HG02884 (cell line): ENCODE measurements at regions not wholly inside any gene's neighbourhood (a gene's known extent, or its start where the extent isn't known, plus 50 kb on each side); places are given as distances from the start of the nearest gene placed in this dataset.

Experiments
- ATAC-seq: cut with Tn5 transposase; IDR thresholded peaks from one replicate; pipeline ENCODE4 v1.9.1; 2021; ENCODE audit warnings: mild to moderate bottlenecking, moderate library complexity; ENCODE audit not compliant: unreplicated experiment

DNA sequence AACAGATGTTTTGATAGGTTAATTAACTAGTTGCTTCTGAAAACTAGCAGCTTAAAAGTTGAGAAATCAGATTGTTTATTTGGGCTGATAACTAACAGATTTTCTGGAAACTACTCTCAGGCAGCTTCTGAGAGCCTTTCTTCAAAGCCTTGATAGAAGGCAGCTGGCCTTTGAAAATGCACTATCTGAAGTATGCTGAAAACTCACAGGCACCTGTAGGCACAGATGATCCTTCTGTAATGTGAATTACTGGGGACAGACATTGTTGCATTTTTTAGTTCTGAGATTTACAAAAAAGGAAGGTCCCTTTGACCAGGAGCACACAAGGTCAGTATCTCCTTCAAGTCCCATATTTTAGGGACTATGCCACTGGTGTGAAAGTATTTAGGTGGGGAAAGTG, 460.8 kb upstream of the CNTN5 start:
- no peak for ATAC-seq

DNA sequence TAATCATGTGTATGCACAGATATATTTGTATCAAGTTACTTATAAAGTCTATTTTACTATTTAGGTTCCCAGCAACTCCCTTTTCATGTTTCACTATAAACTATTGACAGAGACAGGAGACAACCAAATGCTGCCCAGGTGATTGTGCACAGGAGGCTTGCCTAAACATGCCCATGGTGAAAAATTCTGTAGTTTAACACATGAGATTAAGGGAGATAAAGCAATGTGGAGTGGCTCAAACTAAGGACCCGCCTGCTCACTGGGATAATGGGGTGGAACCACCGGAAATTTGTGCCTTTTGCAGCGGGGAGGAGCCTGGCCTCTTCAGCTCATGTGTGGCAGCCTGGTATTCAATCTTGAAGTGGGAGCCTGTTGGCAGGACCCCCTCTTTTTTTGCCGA, 459.5 kb upstream of the CNTN5 start:
- ATAC-seq, result no peak

DNA sequence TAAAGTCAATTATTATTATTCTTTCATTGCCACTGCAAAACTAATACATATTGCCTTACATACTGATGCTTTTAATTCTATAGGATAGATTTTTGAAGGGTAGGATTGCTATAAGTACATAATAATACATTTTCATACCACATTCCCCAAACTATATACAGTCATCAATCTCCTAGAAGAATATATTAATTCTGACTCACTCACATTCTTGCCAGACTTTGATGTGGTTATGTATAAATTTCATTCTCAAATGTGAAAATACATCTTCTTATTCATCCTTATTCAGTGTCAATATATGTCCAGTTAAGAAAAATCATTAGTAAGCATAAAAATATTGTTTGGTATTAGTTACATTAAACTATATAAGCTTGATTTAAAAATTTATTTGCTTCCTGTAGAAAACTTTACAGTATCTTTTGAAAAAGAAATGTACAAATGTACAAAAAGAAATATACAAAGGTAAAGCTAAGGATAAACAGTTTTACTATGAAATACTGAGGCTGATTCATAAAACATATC, 458.8 kb upstream of the CNTN5 start:
- no peak for ATAC-seq

DNA sequence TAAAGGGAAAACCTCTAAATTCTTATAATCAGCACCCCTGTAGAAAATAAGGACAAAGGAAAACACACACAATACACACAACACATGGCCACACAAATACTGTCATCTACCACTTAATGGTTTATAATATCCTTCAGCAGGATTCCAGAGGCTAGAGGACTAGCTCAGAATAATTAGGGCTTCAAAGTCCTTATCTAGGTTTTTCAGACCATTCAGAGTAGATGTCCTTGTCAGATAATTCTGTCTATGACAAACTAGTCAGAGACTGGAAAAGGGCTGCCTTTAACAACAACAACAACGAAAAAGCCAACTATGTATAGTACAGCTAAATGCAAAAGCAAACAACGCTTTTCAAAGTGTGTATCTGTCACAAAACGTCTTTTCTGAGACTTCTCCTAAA, 456.5 kb upstream of the CNTN5 start:
- ATAC-seq, result no peak

DNA sequence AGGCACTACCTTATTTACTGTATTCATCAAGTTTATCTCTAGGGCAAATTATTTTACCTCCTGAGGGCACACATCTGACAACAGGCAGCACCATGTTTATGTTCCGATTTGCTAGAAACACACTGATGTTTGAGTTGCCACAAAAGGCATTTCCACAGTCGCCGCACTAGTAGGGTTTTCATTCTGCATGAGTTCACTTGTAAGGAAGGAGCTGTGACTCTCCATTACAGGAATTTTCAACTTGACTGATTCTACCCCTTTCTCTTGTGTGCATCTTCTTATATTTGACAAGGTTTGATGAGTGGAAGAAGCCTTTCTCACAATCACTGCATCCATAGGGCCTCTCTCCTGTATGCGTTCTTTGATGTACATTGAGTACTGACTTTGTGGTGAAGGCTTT, 455.9 kb upstream of the CNTN5 start:
- no peak for ATAC-seq

DNA sequence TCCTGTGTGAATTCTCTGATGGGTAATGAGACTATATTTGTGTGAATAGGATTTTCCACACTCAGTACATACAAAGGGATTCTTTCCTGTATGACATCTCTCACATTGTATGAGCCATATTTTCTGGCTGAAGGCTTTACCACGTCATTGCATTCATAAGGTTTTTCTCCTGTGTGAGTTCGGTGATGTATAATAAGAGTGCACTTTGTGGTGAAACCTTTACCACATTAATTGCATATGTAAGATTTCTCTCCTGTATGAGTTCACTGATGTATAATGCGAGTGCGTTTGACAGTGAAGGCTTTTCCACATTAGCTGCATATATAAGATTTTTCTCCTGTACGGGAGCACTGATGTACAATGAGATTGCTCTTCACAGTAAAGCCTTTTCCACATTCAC, 455.4 kb upstream of the CNTN5 start:
- ATAC-seq, result no peak

DNA sequence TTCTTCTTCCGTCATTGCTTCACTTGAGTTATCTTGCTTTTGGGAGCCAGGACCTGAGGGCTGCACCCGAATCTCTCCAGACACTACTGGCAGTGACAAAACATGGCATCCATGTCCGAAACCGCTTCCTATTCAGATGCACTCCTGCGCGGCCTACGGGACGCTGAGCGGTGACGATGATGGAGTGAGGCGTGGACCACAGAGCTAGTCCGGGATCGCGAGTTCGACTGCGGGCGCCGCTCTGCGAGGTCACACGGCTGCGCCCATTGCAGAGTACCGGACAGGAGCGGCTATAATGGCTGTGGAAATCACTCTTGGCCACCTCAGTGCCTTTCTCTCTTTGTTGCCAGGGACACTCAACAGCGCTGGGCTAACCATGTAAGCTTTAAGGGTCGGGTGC, 453.8 kb upstream of the CNTN5 start:
- no peak for ATAC-seq

DNA sequence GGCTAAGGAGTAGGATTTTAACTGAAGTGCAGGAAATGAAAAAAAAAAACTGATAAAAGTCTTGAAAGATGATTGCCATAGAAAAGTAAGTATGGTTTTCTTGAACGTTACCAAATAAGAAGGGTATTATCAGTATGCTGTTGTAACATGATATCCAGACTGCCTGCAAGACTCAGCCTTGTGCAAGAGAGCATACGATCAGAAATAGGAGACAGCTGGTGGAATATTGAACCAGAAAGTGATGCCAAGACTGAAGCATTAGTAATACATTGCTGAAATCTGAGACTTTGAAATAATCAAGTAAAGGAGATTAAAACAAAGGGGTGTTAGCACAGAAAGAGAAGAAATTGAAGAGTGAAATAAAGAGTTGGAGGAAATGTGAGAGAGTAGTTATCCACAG, 452.7 kb upstream of the CNTN5 start:
- no peak for ATAC-seq

DNA sequence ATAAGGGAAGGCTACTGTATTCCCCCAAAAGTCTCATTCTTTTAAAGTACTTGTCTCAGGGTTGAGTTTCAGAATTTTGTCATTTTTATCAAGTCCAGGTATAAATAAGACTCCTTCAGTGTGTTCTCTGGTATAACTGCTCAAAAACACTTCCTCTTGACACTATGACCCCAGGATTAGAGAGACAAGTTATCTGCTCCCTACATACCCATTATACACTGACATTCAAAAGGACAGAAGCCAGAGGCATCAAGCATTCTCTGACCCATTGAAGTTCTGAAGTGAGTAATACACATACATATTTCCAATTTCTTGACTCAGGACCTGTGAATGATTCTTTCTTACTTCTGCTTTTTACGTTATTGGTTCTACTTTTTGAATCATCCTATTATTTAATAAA, 447.8 kb upstream of the CNTN5 start:
- ATAC-seq, result no peak

DNA sequence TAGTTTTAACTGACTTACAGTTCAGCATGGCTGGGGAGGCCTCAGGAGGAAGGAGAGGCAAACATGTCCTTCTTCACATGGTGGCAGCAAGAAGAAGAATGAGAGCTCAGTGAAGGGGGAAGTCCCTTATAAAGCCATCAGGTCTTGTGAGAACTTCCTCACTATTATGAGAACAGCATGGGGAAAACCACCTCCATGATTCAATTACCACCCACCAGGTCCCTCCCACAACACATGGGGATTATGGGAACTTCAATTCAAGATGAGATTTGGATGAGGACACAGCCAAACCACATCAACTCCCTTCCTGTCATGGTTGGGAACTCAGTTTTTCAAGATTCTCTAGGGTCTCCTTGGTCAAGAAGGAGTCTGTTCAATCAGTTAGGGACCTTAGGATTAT, 432.9 kb upstream of the CNTN5 start:
- no peak for ATAC-seq

DNA sequence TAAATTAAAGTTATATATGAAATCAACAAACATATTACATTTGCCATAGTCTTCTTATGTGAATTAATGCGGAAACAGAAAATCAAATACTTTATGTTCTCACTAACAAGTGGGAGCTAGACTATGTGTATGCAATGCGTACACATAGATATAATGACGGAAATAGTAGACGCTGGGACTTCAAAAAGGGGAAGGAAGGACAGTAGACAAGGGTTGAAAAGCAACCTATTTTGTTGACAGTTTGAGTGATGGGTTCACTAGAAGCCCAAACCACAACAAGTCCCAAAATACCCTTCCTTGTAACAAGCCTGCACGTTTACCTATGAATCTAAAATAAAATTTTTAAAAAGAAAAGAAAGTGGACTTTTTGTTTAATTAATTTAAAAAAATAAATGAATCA, 430.8 kb upstream of the CNTN5 start:
- ATAC-seq, result no peak

DNA sequence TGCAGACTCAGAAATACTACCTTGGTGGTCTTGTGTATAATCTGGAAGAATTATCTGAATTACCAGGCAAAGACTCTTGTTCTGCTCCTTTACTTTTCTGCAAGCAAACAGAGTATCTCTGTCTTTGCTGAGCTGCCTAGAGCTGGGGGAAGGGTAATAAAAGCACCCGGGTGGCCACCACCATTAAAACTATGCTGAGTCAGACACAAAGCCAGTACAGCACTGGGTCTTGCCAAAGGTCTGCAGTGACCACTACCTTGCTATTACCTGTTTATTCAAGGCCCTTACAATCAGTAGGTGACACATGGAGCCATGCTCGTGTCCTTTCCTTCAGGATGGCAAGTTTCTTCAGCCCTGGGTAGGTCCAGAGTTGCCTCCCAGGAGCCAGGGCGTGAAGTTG, 420.6 kb upstream of the CNTN5 start:
- no peak for ATAC-seq

DNA sequence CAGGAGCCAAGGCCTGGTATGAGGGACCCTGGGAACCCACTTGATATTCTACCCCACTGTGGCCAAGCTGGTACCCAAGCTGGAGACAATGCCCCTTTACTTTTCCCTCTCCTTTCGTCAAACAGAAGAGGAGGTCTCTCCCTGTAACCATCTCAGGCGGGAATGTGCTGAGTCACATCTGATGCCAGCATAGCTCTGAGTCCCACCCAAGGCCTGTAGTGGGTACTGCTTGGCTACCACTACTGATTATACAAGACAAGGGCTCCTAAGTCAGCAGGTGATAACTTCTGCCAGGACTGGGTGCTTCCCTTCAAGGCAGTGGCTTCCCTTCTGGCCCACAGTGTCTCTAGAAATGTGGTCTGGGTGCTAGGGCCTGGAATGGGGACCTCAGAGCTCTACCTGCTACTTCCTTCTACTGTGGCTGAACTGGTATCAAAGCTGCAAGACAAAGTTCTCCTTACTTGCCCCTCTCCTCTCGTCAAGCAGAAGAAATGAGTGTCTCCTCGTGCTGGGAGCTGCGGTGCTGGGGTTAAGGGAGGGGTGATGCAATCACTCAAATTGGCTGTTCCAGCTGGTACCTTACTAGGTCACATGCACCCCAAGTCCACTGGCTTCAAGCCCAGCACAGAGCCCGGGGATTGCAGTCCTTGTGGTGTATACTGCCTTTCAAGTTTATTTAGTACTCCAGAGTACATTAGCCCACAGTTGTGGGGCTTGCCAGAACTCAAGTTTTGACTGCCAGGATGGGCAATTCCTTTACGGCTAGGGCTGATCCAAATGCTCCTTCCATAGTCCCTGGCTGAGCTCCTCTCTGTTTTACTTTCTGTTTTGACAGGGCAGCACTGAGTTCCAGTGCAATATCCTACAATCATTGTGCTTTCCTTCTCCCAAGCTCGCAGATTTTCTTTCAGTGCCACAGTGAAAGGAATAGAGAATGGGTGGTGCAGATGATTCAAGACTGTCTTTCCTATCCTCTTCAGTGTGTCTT, 419.7 kb upstream of the CNTN5 start:
- no peak for ATAC-seq

DNA sequence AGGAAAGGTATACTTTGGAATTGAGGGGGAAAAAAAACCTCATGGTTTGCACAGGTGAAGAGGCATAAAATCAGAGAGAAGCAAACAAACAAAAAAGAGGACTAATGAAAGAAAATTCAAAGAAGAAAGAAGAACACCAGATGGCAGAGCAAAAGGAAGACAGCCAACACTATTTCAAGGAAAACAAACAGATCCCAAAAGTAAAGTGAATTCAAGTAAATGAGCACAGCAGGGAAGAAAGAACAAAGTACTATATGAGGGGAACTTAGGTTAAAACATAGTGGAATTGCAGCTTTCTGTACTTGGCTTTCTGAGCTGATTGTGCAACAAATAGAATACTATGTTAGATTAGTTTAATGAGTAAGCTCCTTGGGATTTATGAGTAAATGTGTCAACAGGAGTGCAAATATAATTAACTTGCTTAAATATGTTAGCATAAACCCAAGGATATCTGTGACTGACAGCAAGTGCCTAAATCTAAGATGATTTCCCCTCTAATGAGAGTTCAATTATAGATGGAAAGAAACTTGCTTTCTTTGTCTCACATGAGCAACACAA, 404.6 kb upstream of the CNTN5 start:
- ATAC-seq, result no peak

DNA sequence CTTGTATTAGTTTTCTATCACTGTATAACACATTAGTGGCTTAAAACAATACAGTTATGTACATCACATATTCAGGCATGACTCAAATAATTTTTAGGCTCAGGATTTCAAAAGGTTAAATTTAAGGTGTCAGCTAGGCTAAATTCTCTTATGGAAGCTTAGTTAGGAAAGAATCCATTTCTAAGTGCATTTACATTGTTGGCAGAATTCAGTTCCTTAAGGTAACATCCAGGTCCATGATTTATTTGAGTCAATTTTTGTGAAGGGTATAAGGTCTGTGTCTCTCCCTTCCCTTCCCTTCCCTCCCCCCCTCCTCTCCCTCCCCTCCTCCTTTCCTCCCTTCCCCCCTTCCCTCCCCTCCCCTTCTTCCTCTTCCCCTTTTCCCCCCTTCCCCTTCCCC, 399.0 kb upstream of the CNTN5 start:
- no peak for ATAC-seq

DNA sequence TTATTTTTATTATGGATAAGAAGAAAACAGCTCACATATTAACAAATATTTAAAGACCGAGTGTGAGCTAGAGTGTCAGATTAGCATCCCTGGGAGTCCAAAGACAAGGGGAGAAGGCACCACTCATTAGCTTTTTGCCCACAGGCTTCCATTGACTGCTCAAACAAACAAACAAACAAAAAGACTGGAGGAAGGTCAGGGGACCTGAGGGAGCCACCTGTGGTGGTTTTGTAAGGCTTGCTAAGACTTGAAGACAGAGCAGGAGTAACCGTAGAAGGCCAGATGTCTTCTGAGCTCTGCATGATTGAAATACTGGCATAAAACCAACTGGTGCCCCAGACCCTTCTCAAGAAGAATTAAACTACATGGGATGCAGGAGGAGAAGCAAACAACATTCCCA, 395.2 kb upstream of the CNTN5 start:
- ATAC-seq, result no peak

DNA sequence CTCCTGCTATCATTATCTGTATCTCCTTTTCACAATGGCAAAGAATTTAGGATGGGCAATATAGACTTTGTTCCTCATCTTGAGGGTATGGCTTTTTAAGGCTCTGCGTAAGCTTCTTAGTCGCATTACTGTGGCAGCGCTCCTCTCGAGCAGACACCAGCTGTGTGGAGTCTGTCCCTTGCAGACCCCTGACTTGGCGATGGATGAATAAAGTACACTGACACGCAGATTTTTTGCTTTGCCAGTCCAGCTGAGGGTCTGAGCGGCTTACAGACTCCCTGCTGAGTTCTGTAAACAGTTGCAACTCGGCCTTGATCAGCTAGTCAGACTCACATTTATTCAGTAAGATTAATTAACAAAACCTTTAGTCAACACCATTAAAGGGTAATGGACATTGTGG, 390.0 kb upstream of the CNTN5 start:
- no peak for ATAC-seq

DNA sequence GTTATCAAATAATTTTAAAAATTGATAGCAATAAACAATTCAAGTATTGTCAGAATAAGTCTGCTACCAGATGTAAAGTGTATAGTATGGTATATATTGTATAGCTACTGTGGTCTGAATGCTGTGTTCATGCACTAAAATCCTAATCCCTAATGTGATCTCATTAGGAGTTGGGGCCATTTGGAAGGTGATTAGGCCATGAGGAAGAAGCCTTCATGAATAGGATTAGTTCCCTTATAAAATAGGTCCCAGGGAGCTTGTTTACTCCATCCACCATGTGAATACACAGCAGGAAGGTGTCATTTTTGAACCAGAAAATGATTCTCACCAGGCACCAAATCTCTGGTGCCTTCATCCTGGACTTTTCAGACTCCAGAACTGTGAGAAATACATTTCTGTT, 363.0 kb upstream of the CNTN5 start:
- no peak for ATAC-seq

DNA sequence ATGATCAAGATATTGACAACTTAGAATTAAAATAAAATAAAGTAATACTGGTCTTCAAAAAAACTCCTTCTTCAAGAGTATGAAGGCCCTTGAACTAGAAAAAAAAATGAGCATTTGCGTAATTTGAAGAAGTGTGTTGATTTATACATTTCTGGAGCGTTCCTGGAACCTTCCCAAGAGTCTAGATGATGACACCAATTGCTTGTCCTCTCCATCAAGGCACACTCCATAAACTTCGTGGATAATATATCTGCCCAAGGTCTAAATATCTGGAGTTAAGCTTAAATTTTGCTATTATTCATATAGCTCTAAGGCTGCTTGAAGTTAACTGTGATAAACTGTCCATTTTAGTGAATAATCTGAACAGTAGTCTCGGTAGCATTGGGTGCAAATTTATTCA, 361.3 kb upstream of the CNTN5 start:
- ATAC-seq, result no peak

DNA sequence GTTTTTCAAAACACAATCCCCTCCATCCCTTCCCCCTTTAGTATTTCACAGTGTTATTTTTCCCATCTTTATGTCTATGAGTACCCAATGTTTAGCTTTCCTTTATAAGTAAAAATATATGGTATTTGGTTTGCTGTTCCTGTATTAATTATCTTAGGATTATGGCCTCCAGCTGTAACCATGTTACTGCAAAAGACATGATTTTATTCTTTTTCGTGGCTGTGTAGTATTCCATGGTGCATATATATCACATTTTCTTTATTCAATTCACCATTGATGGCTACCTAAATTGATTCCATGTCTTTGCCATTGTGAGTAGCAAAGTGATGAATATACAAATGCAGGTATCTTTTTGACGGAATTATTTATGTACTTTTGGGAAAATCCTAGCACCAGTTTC, 346.4 kb upstream of the CNTN5 start:
- ATAC-seq, result no peak

DNA sequence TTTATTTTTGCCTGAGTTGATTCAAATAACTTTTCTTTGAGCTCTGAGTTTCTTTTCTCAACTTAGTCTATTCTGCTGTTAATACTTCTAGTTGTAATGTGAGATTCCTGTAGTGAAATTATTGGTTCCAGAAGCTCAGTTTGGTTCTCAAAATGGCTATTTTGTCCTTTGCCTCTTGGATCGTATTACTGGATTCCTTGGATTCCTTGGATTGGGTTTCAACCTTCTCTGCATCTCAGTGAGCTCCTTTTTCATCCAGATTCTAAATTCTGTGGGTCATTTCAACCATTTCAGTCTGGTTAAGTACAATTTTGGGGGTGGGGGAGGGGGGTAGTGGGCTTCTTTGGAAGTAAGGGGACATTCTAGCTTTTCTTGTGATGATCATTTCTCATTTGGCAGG, 341.1 kb upstream of the CNTN5 start:
- ATAC-seq, result no peak

DNA sequence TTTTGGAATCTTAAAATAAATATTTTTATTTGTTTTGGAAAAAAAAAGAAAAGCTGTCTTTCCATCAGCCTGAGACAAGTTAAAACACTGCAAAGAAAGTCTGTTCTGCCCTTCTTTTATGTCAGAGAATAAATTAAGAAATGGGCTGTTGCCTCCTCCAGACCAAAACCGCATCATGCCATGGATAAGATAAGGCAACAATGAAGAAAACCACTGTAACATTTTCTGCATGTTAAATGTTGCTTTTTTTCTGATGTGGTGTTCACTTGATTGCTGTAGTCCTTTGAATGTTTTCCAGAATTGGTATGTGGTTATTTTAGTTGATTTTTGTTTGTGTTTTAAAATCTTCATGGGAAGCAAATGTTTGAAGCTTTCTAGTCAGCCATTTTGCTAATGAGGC, 319.2 kb upstream of the CNTN5 start:
- no peak for ATAC-seq
